Body of pancreas (tissue), 4 donors: ENCODE measurements at regions not wholly inside any gene's neighbourhood (a gene's known extent, or its start where the extent isn't known, plus 50 kb on each side); places are given as distances from the start of the nearest gene placed in this dataset.

Experiments
- ATAC-seq: fragments of 150-250 bp; one replicate; pipeline ENCODE4 v1.9.1; 2016
- DNase-seq, 4 donors: peaks; one replicate each; pipeline ENCODE4 v3.0.0-alpha.2; 2019
- H3K27ac ChIP-seq, 4 donors: fragments of 200-600 bp; sonication (generic); 1 replicate in 3 of 4; 2 replicates in 1 of 4; pipeline versions ENCODE4 v1.5.1 to v1.6.1; 2016 to 2019; ENCODE audit warnings: mild to moderate bottlenecking in 1 of 4, mixed read lengths in 1 of 4, moderate library complexity in 1 of 4
- H3K27me3 ChIP-seq, 2 donors: fragments of 200-600 bp; sonication (generic); one replicate each; pipeline ENCODE4 v1.6.0; 2016; ENCODE audit warnings: mild to moderate bottlenecking in 1 of 2
- H3K36me3 ChIP-seq, 2 donors: fragments of 200-600 bp; sonication (generic); replicated peaks in 1 of 2; 2 replicates each; pipeline ENCODE4 v1.5.1; 2016; ENCODE audit warnings: low read depth in 2 of 2; ENCODE audit not compliant: insufficient read depth in 1 of 2
- H3K4me1 ChIP-seq: fragments of 200-600 bp; sonication (generic); one replicate; pipeline ENCODE4 v1.6.0; 2016
- H3K4me3 ChIP-seq, 2 donors: fragments of 200-600 bp; sonication (generic); 1 replicate in 1 of 2; 2 replicates in 1 of 2; pipeline ENCODE4 v1.5.1; 2016 to 2019
- H3K9me3 ChIP-seq, 3 donors: fragments of 200-600 bp; sonication (generic); 1 replicate in 2 of 3; 2 replicates in 1 of 3; pipeline ENCODE4 v1.5.1; 2016
- POLR2A ChIP-seq, 3 donors: fragments of 450-650 bp; IDR thresholded peaks; one replicate each; pipeline ENCODE4 v1.6.1; 2016; ENCODE audit warnings: antibody characterized with exemption in 3 of 3, mild to moderate bottlenecking in 2 of 3
- WGBS, 2 donors: methylation state at CpG; one replicate each; pipeline ENCODE4 v1.1.5; 2017; 5-methylcytosine and 5-hydroxymethylcytosine counted together
- intact Hi-C: fragments of 100-400 bp; cut with DNase I; formaldehyde crosslinking; loops from one replicate; pipeline ENCODE4 v1.15.1; 2023
- TF ChIP-seq, protein P1 (sequence below), 7 experiments: fragments of 450-650 bp in 4 of 7; fragments of 200-600 bp in 3 of 7; sonication (generic) in 3 of 7; IDR thresholded peaks; one replicate each; pipeline ENCODE4 v1.5.1; 2016 to 2019; ENCODE audit warnings: antibody characterized with exemption in 7 of 7

DNA sequence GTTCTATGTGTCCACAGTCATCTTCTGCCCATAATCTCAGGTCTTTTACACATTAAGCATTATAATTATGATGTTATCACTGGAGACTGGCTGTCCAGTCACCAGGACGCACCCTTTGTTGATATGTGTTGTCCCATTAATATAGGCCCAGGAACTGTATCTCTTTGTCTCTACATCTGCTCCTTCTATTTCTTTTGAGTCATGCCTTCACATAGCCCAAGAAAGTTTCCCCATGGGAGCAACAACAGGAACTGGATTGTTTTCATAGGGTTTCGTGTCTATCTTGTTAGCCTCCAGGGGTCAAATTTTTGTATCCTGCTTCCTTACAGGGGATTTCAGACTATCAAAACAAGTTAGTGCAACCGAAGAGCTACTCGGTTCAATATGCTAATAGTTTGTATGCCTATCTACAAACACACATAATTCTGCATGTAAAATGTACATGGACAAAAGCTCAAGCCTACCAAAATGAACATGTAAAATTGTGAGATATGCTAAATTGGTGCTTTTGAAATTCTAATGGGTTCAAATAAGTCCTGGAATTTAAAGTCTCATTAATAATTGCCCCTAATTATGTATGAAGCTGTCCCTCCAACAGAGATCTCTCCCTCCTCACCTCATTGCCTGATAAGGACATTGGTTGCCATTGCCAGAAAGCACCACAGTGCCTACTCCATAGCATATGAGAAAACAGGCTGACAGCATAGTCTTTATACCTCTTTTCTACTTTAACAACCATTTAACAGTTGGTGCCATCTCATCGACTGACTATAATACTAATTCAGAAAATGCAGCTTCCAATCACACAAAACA lies 99.8 kb upstream of the DIO2 start:
- no peak overlapping the region for H3K27ac ChIP-seq
- no peaks in the 10 kb centered on the region for H3K4me1 ChIP-seq
- DNase-seq (no peak), ATAC-seq (no peak)
- no peaks in the 10 kb centered on the region for H3K27me3 ChIP-seq
- intact Hi-C loops, result no loop called here
- H3K4me3 ChIP-seq, result no peak overlapping the region
- TF ChIP-seq, protein P1, sequence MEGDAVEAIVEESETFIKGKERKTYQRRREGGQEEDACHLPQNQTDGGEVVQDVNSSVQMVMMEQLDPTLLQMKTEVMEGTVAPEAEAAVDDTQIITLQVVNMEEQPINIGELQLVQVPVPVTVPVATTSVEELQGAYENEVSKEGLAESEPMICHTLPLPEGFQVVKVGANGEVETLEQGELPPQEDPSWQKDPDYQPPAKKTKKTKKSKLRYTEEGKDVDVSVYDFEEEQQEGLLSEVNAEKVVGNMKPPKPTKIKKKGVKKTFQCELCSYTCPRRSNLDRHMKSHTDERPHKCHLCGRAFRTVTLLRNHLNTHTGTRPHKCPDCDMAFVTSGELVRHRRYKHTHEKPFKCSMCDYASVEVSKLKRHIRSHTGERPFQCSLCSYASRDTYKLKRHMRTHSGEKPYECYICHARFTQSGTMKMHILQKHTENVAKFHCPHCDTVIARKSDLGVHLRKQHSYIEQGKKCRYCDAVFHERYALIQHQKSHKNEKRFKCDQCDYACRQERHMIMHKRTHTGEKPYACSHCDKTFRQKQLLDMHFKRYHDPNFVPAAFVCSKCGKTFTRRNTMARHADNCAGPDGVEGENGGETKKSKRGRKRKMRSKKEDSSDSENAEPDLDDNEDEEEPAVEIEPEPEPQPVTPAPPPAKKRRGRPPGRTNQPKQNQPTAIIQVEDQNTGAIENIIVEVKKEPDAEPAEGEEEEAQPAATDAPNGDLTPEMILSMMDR (IDR thresholded peaks at IDR 0.05), result no peak
- no peak for TF ChIP-seq POLR2A (IDR thresholded peaks at IDR 0.05)
- H3K9me3 ChIP-seq, result no peaks in the 10 kb centered on the region
- 75 to 82% methylated on average over 5 of the region's 5 CpGs for WGBS, 2 donors
- no peaks in the 10 kb centered on the region for H3K36me3 ChIP-seq

DNA sequence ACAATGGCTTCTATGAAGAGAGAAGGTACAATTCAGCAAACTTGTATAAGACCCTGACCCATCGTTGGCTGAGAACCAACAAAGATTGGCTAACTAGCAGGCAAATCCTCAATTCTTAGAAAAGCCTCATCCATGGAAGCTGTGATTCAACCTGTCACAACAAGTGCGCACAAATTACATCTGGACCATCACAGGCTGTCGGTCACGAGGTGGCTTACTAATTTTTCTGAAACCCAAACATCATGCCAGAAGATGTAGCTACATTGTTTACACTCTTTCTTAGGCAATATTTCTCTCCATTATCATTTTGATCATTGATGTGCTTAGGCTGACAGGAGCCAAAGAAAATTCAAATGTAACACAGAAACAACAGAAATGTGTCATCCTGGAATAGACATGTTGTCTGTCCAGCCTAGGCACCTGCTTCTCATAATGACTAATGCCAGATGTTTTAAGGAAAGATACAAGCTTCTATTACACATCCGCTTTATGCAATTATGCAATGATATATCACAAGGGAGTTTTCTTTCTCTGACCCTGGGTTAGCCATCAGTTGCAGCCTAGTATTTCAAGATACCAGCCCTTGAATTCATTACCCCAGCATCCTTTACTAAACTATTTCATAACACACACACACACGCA lies 92.9 kb upstream of the DIO2 start:
- Histone ChIP-seq H3K4me3 (no peak overlapping the region), H3K27me3 (no peaks in the 10 kb centered on the region), H3K27ac (no peak overlapping the region), H3K36me3 (no peaks in the 10 kb centered on the region), H3K9me3 (no peaks in the 10 kb centered on the region), H3K4me1 (no peaks in the 10 kb centered on the region)
- intact Hi-C loops, result no loop called here
- 74 to 79% methylated on average over 6 of the region's 6 CpGs for WGBS, 2 donors
- ATAC-seq (no peak), DNase-seq (no peak)
- TF ChIP-seq POLR2A (IDR thresholded peaks at IDR 0.05), result no peak
- TF ChIP-seq, protein P1 (IDR thresholded peaks at IDR 0.05), result no peak

DNA sequence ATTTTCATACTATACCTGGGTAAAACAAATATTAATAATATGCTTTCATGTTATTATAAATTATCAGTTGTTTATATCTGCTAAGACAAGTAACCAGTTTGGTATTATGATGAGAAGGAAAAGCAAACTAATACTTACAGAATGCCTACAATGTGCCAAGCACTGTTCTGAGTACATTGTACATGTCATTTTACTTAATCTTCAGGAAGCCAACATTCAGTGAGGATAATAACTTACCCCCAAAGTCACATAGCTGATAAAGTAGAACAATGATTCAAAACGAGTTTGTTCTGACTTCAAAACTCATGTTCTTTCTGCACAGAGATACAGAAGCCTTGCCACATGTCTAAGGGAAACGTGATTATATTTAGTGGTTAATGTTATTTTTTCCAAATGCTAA lies 89.0 kb upstream of the DIO2 start:
- H3K27me3 ChIP-seq, result no peaks in the 10 kb centered on the region
- no peak overlapping the region for H3K27ac ChIP-seq
- WGBS, 2 donors, result 47 to 53% methylated on average over 2 of the region's 2 CpGs
- ATAC-seq (no peak), DNase-seq (no peak)
- no peaks in the 10 kb centered on the region for H3K4me1 ChIP-seq
- H3K4me3 ChIP-seq, result no peak overlapping the region
- no peaks in the 10 kb centered on the region for H3K36me3 ChIP-seq
- intact Hi-C loops, result no loop called here
- TF ChIP-seq, protein P1 (IDR thresholded peaks at IDR 0.05), result no peak
- no peak for TF ChIP-seq POLR2A (IDR thresholded peaks at IDR 0.05)
- no peaks in the 10 kb centered on the region for H3K9me3 ChIP-seq

DNA sequence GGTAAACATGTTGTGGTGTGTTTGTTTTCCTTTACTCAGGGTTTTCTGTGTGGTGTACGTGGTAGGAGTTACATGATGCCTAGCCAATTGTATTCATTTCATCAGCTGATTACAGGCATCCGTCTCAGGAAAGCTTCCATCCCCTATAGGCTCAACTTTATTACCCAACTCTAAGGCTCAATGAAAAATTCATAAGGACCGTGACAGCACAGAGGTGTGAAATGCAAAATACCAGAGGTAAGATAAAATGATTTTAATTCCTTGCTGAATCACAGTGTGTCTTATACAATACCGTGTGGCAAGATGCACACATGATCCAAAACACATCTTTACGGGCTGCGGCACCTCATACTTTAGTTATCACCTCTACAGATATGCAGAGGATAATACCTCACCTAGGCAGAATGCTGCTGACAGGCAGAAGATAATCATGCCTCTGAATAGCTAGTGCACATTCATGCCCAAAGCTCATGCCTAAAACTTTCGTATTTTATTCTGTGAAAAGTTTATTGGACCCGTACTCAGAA lies 87.2 kb upstream of the DIO2 start:
- 84 to 88% methylated on average over 8 of the region's 8 CpGs for WGBS, 2 donors
- Histone ChIP-seq H3K36me3 (no peaks in the 10 kb centered on the region), H3K4me3 (no peak overlapping the region), H3K27me3 (no peaks in the 10 kb centered on the region), H3K4me1 (no peaks in the 10 kb centered on the region), H3K9me3 (no peaks in the 10 kb centered on the region), H3K27ac (no peak overlapping the region)
- TF ChIP-seq, protein P1 (IDR thresholded peaks at IDR 0.05), result no peak
- TF ChIP-seq POLR2A (IDR thresholded peaks at IDR 0.05), result no peak
- no peak for DNase-seq
- ATAC-seq, result no peak
- intact Hi-C loops, result no loop called here
